HL-60/S4 (cell line): ENCODE measurements at regions not wholly inside any gene's neighbourhood (a gene's known extent, or its start where the extent isn't known, plus 50 kb on each side); places are given as distances from the start of the nearest gene placed in this dataset.

ENCODE experiments used
- in situ Hi-C: fragments of 300-500 bp; cut with MboI; formaldehyde crosslinking; loops from 2 replicates; pipeline ENCODE4 v1.14.3; 2022; ENCODE audit warnings: low sequenced_read_pairs

DNA sequence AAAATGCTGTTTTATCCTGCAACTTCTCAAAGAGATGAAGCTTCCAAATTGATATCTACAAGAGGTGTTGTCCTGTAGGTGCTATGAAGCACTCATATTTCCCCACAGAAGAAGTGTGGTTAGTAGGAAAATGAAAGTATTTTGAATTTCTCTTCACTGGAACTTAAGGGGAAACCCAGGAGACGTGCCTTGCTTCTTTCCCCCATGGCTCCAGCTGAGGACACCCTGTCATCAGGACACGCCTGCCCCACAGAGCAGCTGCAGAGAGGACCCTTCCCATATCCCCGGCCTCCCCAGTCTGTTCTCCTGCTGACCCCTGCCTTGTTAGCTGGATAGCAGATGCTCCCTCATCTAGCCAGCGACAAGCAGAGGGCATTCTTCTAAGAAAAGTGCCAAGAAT is 371.3 kb downstream of the COG6 start:
- in situ Hi-C loops, result no loop called here

GRCh38 chr13:40028446-40028845 is 373.0 kb downstream of the COG6 start:
- in situ Hi-C loops, result no loop called here

DNA sequence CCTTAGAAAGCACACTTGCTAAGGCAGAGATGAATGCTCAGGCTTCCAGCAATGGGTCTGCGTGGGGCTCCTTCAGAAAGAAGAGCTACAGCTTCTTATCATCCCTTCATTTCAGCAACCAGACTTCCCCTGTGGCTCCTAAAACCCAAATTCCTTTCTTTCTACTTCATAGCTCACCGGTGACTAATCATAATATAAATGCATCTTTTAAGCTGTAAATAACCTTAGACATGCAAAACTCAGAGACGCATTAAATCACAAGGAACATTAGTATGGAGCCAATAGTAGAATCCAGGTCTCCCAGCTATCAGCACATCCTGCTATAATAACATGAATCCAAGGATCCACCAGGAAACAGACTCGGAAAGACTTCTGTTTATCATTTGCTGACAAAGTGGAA is 375.6 kb downstream of the COG6 start:
- in situ Hi-C loops, result no loop called here

DNA sequence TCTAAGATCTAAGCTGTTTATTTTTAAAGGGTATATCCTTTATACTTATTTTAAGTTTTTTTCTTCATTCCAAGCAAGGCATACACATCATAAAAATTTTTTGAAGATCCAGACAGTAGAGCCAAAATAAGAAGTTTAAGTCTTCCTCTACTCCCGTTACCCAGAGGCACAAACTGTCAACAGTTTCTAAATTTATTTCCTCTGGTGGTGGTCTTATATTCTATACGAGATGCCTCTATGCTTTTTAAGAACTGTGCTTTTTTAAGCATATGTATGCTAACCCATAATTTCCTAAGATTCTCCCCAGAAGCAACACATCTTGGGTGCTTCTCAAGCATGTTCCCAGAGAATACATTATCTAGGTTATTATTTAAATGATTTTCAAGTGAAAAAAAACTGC is 383.6 kb downstream of the COG6 start:
- in situ Hi-C loops, result no loop called here

- in situ Hi-C loops, result no loop called here
Observed at GRCh38 chr13:40042991-40043390, 387.5 kb downstream of the COG6 start.

DNA sequence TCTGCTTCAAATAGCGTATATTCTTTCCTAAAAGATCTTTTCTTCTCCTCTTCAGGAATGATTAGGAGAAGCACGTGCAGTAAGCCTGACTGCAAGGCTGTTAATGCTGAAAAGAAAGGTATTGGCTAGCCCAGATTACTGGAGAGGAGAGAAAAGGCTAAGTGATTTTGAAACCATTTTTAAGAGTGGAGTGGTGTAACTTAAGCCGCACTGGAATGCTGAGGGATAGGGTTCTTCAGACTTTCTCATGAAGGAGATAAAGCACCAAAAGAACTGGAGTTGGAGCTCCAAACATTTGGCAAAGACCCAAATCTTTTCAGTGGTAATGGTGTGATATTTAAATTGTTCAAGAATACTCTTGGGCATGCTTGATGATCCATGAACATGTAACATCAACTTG is 388.3 kb downstream of the COG6 start:
- in situ Hi-C loops, result no loop called here

GRCh38 chr13:40047322-40047771 is 391.9 kb downstream of the COG6 start:
- in situ Hi-C loops, result no loop called here

DNA sequence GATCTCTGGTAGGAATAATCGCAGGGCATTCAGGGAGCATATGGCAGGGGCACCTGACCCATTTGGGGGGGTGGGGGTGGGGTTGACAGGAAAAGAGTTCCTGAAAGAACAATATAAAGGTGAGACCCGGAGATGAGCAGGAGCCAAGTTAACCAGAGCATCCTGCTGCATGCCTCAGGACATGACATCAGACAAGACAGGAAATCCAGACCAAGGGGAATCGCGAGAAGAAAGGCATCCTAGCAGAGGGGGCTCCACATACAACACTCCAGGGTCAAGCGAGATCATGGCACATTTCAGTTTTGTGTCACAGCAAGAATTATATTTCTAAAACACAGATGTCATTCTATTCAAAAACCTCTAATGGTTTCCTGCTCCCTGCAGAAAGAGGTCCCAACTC is 393.1 kb downstream of the COG6 start:
- in situ Hi-C loops, result no loop called here

DNA sequence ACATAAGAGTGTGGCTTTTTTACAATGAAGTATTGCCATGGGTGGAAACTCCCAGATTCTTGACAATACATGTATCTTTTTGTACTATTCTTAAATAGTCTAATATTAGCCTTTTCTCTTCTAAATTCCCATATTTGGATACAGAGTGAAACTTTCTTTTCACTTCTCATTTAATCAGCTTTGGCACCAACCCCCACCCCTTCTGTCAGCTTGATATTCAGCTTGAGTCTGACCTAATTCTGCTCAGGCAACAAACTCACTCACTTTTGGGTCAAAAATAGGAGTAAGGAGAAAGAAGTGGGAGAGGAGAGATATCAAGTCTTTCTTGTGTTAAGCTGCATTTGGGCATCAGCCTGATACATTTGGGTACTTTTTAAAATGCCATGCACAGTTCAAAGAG is 397.5 kb downstream of the COG6 start:
- in situ Hi-C loops, result loop anchor here (25.0 kb wide), 1 partner anchor 634 kb away; no protein-coding TSS in a partner anchor

GRCh38 chr13:40053401-40053800 is 397.9 kb downstream of the COG6 start:
- in situ Hi-C loops, result loop anchor here (25.0 kb wide), 1 partner anchor 634 kb away; no protein-coding TSS in a partner anchor

- in situ Hi-C loops, result loop anchor here (25.0 kb wide), 1 partner anchor 633 kb away; no protein-coding TSS in a partner anchor
Observed at GRCh38 chr13:40054422-40054821, 399.0 kb downstream of the COG6 start.

DNA sequence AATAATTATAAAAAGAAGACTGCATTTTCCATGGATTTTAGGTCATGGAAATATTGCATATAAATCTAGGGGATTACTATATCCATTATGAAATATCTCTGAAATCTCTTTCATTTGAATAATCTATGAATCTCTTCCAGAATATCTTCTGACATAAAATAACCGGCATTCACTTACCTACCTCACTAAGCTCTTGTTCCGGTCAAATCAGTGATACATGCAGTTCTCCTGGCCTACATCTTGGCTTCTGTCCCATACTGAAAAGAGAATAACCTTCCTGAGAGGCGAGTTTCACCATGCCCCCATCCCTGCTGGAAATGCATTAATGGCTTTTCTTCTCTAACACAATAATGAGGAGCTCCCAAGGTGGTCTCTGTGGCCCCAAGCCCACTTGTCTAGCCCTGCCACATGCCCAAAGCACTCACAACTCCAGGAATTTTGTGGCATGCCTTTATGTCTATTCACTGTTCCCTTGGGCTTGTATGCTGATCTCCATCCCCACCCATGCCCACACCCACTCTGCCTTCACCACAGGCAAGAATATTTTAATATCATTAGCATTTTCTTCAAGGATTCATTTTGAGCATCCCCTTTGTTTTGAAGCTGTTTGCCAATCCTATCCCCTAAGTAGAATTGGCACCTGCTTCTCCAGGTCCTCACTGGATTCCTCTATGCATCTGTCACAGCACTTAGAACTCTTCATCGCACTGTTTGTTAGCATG is 401.6 kb downstream of the COG6 start:
- in situ Hi-C loops, result loop anchor here (25.0 kb wide), 1 partner anchor 630 kb away; no protein-coding TSS in a partner anchor

DNA sequence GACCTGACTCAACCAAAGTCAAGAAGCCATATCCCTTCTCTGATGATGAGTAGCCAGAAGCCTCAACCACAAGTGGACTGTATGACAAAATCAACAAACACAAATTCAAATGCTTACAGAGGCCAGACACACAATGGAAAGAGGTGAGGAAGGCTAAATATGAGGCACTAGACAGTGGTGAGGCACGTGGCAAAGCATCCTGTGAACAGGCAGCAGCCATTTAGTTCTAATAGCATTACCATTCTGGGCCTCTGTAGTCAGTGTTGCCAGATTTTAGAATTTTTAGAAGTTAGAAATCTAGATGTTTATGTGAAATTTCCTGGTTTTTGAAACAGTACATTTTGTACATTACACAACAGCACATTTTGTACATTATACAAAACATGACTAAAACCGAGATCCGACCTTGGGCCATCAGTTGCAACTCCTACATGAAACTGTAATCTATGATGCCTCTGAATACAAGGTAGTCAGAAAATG is 403.3 kb downstream of the COG6 start:
- in situ Hi-C loops, result loop anchor here (25.0 kb wide), 1 partner anchor 629 kb away; no protein-coding TSS in a partner anchor

DNA sequence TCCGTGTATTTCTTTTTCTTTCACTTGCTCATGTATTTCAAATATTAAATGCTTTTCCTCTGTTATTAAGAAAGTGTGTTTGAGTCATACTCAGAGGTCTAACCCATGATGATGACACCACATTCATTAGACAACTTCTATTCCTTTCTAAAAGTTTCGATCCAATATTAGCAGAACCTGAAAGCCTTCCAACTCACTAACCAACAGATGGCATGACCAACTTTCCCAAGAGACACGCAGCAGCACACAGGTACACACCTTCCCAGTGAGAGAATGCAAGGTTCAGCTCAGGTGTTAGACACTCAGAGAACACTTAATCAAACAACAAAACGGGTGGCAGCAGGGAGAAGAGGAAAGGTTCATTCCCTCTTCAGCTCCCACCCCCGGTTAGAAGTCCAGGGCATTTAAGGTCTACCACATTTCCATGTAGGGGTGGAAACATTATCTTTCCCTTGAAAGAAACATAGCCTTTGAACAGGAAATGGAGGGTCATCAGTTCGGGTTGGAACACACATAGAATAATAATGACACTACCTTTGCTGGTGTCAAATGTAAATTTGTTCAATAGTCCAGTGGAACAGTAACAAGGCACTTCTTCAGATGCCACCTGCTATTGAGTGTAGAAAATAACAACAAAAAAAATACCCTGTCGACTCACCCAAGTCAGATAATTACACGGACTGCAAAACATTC is 404.2 kb downstream of the COG6 start:
- in situ Hi-C loops, result loop anchor here (25.0 kb wide), 1 partner anchor 628 kb away; no protein-coding TSS in a partner anchor

DNA sequence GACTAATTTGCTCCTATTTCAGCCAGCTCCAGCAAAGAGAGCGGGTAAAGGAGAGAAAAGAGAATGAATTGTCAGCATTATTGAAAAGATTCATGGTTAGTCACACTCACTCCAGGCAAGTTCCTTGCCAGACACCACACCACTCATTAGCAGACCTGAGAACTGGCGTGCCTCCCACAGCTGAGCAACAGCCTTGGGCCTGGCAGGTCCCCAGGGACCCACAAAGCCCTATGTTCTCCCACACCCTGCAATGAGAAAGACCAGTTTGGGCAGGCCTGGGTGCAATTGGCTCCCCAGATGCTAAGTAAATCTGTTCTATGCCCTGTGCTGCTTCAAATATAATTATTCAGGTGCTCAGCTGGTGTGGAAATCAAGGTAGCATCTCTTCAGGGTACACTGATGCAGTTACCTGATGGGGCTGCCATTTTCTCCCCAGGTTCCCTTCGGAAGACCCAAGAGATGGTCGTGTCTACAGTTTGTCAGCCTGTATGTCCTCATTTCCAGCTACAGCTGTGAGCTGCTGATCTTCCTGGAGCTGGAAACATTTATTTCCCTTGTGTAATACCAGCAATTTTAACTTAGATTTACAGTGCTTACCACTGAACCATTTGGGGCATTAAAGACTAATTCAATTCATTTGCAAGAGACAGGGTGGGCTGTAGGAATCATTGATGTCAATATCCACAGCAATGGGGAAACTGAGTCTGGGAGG is 405.0 kb downstream of the COG6 start:
- in situ Hi-C loops, result loop anchor here (25.0 kb wide), 1 partner anchor 627 kb away; no protein-coding TSS in a partner anchor

- in situ Hi-C loops, result loop anchor here (25.0 kb wide), 1 partner anchor 626 kb away; no protein-coding TSS in a partner anchor
Observed at GRCh38 chr13:40061466-40062450, 406.3 kb downstream of the COG6 start.

DNA sequence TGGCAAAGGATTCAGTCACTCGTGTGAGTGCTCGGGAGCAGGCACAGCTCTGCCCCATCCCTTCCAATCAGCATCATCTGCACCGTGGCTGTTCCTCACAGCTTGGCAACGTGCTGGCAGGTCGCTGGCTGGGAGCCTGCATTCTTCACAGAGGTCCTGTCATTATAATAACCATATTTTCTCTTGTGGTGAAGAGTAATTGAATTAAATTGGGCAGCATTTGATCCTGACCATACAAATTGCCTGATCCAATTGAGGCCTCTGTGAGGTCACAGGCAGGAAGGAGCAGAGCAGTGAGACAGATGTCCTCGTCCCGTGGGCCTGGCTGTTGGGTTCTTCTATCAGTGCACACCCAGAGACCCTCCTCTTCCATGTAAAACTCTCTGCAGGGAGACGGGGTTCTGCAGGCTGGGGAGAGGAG is 407.8 kb downstream of the COG6 start:
- in situ Hi-C loops, result loop anchor here (25.0 kb wide), 1 partner anchor 624 kb away; no protein-coding TSS in a partner anchor

DNA sequence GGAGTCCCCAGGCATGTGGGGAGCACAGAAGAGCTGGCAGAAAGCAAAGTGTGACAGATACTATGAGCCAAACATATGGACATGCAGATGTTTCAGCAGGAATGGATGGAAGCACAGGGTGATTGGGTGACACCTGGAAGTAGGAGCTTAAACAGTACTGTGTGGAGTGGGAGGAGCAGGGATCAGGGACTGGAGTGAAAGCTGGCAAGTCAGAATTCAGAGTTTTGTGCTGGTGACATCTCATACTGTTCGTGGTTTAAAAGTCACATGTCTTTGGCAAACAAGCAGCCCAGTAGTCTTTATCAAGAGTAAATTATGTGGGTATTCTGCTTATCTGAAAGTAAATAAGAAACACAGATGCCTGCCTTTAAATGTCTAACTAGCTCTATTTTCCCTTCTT is 408.2 kb downstream of the COG6 start:
- in situ Hi-C loops, result loop anchor here (25.0 kb wide), 1 partner anchor 624 kb away; no protein-coding TSS in a partner anchor
